H54 (cell line): ENCODE measurements at regions not wholly inside any gene's neighbourhood (a gene's known extent, or its start where the extent isn't known, plus 50 kb on each side); places are given as distances from the start of the nearest gene placed in this dataset.

Source experiments
- DNase-seq: peaks from one replicate; pipeline ENCODE4 v3.0.0; 2011; ENCODE audit warnings: low spot score, mixed read lengths; ENCODE audit not compliant: insufficient read length
- FAIRE-seq: peaks from 3 replicates; lab custom pipeline; 2011; peaks lifted over from hg19 to GRCh38; lab: Jason Lieb, UNC
- POLR2A ChIP-seq: IDR thresholded peaks from 2 replicates; pipeline ENCODE4 v1.6.1; 2011; ENCODE audit warnings: low read depth, mild to moderate bottlenecking, low read length

DNA sequence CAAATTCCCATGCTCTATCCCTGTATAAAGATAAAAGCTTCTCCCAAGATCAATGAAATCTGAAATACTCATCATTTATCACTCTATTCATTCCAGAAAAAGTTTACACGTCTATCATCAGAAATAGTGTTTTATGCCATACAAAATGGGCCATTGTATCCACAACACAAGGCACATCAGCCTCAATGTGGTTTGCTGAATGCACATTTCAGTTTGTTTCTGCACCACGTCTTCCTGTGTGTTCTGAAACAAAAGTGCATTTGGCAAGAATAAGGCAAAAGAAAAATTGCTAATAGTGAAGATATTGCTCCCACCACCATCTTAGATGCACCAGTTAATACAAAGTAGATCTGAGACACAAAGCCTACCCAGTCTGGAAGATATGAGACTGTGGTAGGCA, 89.6 kb upstream of the ETS2 start:
- no peak for FAIRE-seq

DNA sequence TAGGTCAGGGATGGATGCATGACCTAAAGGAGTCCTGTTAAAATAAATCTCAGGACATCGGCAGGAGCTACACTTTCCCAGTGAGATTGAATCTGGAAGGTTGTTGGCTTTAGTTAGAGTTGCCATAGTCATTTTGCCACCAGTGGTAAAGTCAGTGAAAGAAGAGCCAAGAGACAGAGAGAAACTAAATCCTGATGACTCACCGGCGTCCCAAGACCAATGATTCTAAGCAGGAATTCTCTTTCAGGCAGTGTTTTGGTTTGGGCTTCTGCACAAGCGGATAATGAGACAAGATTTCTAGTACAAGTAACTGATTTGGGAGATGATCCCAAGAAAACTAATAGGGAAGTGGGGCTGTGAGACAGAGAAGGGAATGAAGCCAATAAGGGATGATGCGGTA, 88.8 kb upstream of the ETS2 start:
- TF ChIP-seq POLR2A = no peak
- DNase-seq = no peak
- no peak for FAIRE-seq

More for the DNA sequence above, 89.6 kb upstream of the ETS2 start:
- TF ChIP-seq POLR2A = no peak
- DNase-seq = no peak

DNA sequence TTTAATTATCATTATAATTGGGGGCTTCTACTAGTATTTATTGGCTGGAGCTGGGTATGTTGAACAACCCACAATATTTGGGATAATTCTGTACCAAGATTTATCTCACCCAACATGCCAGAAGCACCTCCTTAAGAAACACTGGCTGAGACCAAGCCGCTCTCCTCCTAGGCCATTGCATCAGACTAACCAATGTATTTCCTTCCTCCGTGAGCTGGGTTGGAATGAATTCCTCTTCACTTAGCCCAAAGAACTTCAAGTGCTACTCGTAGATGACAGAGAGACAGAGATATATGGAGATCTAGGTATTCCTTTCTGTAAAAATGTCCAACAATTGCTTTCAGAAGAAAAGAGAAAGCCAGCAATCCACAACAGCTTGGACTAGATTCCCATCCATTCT, 87.2 kb upstream of the ETS2 start:
- FAIRE-seq = no peak
- no peak for TF ChIP-seq POLR2A
- no peak for DNase-seq

DNA sequence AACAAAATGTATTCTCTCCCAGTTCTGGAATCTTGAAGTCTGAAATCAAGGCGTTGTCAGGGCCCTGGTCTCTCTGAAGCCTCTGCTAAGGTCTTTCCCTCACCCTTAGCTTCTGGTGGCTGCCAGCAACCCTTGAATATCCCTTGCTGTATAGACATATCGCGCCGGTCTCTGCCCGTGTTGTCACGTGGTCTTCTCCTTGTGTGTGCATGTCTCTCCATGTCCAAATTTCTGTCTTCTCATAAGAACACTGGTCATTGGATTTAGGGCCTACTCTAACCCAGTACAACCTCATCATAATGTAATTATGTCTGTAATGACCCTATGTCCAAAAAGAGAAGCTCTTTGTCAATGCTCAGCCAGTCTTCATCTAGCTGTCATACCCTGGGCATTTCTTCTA, 85.7 kb upstream of the ETS2 start:
- no peak for DNase-seq
- no peak for FAIRE-seq
- no peak for TF ChIP-seq POLR2A

DNA sequence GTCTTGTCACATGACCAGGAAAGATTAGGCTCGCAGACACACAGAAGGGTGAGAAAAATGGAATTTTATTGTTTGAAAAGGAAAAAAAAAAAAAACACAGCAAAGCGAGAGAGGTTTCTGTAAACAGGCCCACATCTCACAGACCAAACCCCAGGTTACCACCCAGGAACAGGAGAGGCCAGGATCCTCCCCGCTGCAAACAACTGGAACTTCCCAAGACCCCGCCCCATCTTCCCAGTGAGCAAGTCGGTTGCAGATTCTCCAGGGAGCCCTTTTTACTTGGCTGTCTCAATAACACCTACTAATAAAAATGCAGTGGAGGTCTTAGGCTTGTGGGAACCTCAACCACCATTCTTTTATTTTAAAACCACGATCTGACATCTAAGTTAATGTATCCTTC, 84.7 kb upstream of the ETS2 start:
- TF ChIP-seq POLR2A = no peak
- FAIRE-seq = no peak

DNA sequence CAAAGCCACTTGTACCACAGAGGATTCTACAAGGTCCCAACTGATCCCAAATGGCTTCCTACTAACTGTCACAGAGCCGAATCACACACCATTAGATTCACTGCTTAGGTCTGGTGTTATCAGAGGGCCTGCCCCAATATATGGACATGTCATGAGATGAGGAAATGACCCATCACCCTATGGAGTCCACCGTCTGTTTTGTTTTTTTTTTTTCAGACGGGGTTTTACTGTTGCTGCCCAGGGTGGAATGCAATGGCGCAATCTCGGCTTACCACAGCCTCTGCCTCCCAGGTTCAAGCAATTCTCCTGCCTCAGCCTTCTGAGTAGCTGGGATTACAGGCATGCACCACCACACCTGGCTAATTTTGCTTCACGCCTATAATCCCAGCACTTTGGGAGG, 83.8 kb upstream of the ETS2 start:
- FAIRE-seq = no peak
- no peak for DNase-seq

More for the DNA sequence above, 84.7 kb upstream of the ETS2 start:
- no peak for DNase-seq

DNA sequence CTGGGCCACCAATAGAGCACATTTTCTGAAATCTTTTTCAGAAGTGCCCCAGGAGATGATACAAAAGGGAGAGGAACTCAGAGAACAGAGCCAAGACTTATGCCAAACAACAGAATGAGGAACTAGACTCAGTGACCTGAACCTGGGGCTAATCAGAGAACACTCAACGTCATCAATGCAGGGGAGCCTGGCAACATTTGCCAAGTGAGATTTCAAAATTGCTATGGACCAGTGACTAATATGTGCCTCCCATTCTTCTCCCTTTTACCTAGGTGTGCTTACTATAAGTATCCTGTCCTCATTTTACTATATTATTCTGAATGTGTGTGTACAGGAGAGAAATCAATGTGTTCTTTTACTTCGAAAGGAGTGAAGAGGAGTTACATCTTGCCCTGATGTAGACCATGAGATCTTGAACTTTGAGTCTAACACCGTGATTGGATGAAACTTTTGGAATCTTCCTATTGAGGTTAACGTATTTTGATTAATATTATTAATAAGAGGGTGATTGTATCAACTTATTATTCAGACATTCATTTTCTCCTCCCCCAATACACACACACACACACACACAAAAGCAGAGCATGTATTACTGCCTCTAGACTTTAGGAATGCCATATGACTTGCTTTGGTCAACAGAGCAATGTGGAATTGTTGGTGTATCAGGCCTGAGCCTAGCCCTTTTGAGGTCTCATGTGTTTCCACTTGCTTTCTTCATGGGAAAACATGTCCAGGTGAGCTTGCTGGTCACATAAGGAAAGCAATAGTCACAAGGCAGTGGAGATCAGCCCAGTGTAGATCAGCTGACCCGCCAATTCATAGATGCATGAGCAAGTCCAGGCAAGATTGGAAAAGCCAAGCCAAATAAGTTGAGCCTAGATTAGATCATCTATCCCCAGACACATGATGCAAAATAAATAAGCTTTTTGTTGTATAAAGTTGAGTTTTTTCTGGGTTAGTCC, 80.3 kb upstream of the ETS2 start:
- no peak for TF ChIP-seq POLR2A
- FAIRE-seq = no peak
- DNase-seq = no peak

More for the DNA sequence above, 83.8 kb upstream of the ETS2 start:
- TF ChIP-seq POLR2A = no peak

DNA sequence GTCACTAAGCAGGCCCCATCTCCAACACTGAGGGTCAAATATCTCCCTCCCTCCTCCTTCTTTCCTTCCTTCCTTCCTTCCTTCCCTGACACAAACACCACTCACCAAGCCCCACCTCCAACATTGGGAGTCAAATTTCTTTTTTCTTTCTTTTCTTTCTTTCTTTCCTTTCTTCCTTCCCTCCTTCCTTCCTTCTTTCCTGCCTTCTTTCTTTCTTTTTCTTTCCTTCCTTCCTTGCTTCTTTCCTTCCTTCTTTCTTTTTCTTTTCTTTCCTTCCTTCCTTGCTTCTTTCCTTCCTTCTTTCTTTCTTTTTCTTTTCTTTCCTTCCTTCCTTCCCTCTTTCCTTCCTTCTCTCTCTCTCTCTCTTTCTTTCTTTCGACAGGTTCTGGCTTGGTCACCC, 79.2 kb upstream of the ETS2 start:
- no peak for DNase-seq
- TF ChIP-seq POLR2A = no peak
- no peak for FAIRE-seq

DNA sequence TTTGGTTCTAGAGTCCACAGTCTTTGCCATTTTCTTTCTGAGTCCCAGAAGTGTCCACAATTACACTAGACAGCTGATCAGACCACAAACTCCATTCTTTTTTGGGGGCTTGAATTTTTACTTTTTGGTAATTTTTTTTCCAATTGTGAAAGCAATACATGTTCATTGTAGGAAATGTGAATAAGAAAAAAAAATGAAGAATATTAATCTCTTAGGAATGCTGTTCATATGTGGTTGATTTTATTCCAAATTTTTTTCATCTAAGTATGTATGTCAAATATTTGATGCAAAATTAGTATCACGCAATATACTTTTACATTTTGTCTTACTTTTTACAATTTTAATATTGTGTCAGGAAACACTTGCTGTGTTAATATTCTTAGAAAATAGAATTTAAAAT, 76.4 kb upstream of the ETS2 start:
- DNase-seq = no peak
- FAIRE-seq = no peak
- no peak for TF ChIP-seq POLR2A

DNA sequence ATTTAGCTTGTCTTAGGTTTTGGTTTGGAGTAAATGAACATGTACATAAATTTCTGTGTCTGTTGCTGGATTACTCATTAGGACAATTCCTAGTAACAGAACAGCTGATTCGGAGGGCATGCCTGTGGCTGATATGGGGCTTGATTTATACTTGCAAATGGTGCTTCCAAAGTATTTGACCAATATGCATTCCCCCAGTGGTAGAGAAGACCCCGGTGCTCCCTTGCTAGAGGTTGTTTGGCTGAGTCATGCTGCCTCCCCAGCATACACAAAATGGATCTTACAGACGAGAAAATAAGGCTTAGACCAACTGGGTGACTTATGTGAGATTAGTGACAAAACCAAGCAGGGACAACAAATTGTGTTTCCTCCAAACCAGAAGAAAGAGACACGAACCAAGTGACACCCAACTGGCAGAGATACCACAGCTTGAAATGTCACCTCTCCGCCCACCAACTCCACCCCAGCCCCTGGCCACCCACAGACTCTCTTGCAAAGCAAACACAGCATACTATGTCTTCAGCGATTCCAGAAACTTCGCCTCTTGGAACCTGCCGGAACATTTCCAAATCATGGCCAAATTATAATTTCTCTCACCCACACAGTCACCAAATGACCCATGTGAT, 75.9 kb upstream of the ETS2 start:
- no peak for DNase-seq
- TF ChIP-seq POLR2A = no peak
- FAIRE-seq = no peak

DNA sequence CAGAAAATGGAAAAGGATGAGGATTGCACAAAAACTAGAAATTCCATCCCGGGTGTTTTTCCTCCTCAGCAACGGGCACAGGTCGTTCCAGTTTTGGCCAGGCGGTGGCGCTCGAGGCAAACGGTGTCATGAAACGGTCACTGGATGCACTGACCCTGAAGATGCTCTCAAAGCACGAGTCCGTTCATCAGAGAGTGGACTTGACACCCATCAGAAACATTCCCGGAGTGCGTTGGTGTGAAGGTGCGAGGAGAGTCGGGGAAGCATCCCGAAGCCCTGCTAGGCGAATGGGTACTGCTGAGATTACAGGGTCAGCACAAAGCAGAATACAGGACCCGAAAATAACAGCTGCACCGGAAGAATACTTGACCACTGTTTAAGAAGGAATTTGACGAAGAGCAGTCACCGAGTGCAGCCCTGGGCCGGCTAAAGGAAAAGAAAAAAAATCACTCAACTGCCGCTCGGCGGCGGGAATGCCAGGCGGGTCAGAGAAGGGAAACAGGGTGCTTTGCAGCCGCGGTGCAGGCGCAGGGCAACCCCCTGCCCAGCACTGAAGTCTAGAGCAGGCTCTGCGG, 71.7 kb upstream of the ETS2 start:
- DNase-seq (peak; percentile 81), FAIRE-seq (peak; percentile 87)
- no peak for TF ChIP-seq POLR2A

DNA sequence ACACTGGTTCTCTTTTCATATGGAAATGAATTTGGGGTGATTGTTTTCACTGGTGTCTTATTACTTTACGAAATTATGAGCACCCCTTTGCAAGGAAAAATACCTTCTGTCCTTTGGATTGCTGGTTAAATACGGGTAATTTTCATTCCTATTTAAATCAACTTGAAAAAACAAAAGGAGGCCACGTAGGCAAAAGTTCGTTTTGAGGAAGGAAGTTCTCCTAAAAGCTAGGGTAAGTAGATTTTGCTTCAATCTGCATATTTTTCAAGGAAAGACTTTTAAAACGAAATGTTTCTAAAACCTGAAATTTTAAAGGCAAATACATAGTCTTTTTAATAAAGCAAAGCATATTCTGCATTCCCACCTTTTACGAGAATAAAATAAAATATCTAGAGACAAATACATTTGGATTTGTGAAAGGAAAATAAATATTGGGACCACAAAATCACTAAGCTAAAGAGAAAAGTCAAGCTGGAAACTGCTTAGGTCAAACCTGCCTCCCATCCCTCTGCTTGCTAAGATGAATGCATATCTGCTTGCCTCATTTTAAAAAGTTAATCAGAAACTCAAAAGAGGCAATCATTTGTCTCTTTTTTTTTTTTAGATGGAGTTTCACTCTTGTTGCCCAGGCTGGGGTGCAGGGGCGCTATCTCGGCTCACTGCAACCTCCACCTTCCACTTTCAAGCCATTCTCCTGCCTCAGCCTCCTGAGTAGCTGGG, 70.9 kb upstream of the ETS2 start:
- TF ChIP-seq POLR2A = no peak
- no peak for FAIRE-seq
- no peak for DNase-seq

DNA sequence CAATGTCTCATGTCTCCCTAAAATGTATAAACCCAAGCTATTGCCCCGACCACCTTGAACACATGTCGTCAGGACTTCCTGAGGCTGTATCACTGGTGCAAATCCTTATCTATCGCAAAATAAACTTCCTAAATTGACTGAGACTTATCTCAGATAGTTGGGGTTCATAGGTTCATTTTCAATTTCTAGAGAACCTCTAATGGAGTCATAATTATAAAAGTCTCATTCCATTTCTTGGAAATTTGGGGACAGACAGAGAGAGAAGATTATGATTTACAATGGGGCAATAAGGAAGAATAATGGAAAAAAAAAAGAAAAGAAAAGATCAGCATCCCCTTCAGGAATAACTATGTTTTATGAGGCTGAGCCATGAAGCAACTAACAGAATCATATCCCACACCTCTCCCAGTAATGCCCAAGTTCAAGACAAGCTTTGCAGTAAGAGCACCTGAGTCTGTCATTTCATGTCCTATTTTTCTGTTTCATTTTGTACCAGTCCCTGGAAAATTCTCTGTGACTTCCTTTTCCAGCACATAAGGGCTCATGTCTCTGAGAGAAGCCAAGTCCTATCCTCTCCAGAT, 70.0 kb upstream of the ETS2 start:
- no peak for FAIRE-seq
- no peak for TF ChIP-seq POLR2A

DNA sequence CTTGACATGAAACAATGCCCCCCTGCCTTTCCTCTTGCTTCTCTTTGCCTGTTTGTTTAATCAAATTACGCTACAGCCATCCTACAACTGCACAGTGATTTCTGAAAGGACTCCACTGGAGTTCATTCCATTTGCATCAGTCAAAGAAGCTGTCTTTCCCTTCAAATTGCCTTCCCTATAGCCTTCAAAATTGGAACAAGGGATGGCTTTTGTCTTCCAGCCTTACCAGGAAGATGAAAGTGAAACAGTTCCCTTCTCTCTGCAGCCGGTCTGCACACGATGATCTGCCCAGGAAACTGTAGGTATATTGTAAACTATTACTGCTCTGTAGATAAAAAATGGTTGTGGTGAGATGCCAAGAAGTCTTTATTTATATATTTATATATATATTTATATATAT, 65.6 kb upstream of the ETS2 start:
- FAIRE-seq = no peak
- DNase-seq = no peak
- TF ChIP-seq POLR2A = no peak

More for the DNA sequence above, 70.0 kb upstream of the ETS2 start:
- no peak for DNase-seq
